ENCODE measurements at regions not wholly inside any gene's neighbourhood (a gene's known extent, or its start where the extent isn't known, plus 50 kb on each side); places are given as distances from the start of the nearest gene placed in this dataset.

GRCh38 chr13:111508902-111509509, 188.6 kb downstream of the TEX29 start:
- TF ChIP-seq CTCF (conservative IDR thresholded peaks at IDR 0.05; ENCODE audit: low read depth in 2 of 2) (no peak), EZH2 (IDR thresholded peaks at IDR 0.05; ENCODE audit: low read depth, unreplicated experiment) (no peak), POLR2AphosphoS5 (IDR thresholded peaks at IDR 0.05; ENCODE audit: low read depth) (no peak), CREB1 (CRISPR knock-in tag; IDR thresholded peaks at IDR 0.05; ENCODE audit: low read depth) (no peak), REST (IDR thresholded peaks at IDR 0.05; ENCODE audit: unreplicated experiment) (no peak), EZH2phosphoT487 (IDR thresholded peaks at IDR 0.05; ENCODE audit: unreplicated experiment) (no peak), ZNF114 (CRISPR knock-in tag; IDR thresholded peaks at IDR 0.05) (no peak), ZNF331 (CRISPR knock-in tag; IDR thresholded peaks at IDR 0.05; ENCODE audit: low read depth) (no peak)

All from GM23338 (cell line).